Uterus (tissue), 2 donors: ENCODE measurements at regions not wholly inside any gene's neighbourhood (a gene's known extent, or its start where the extent isn't known, plus 50 kb on each side); places are given as distances from the start of the nearest gene placed in this dataset.

Experiments used
- POLR2A ChIP-seq, 2 donors: fragments of 450-650 bp; IDR thresholded peaks; one replicate each; pipeline ENCODE4 v1.6.1; 2016; ENCODE audit warnings: antibody characterized with exemption in 2 of 2, mild to moderate bottlenecking in 1 of 2, moderate library complexity in 1 of 2
- TF ChIP-seq, protein P1 (sequence below), 4 experiments: fragments of 200-600 bp in 2 of 4; fragments of 450-650 bp in 2 of 4; sonication (generic) in 2 of 4; IDR thresholded peaks; one replicate each; pipeline ENCODE4 v1.5.1; 2016 to 2019; ENCODE audit warnings: antibody characterized with exemption in 4 of 4, mild to moderate bottlenecking in 2 of 4, moderate library complexity in 1 of 4

- no peak for TF ChIP-seq POLR2A (IDR thresholded peaks at IDR 0.05)
- TF ChIP-seq, protein P1, sequence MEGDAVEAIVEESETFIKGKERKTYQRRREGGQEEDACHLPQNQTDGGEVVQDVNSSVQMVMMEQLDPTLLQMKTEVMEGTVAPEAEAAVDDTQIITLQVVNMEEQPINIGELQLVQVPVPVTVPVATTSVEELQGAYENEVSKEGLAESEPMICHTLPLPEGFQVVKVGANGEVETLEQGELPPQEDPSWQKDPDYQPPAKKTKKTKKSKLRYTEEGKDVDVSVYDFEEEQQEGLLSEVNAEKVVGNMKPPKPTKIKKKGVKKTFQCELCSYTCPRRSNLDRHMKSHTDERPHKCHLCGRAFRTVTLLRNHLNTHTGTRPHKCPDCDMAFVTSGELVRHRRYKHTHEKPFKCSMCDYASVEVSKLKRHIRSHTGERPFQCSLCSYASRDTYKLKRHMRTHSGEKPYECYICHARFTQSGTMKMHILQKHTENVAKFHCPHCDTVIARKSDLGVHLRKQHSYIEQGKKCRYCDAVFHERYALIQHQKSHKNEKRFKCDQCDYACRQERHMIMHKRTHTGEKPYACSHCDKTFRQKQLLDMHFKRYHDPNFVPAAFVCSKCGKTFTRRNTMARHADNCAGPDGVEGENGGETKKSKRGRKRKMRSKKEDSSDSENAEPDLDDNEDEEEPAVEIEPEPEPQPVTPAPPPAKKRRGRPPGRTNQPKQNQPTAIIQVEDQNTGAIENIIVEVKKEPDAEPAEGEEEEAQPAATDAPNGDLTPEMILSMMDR (IDR thresholded peaks at IDR 0.05) = no peak
Observed at GRCh38 chr12:97647142-97647541, 184.5 kb downstream of the RMST start.
